GM19463 (cell line): ENCODE measurements at regions not wholly inside any gene's neighbourhood (a gene's known extent, or its start where the extent isn't known, plus 50 kb on each side); places are given as distances from the start of the nearest gene placed in this dataset.

ENCODE experiments used
- ATAC-seq: cut with Tn5 transposase; IDR thresholded peaks from one replicate; pipeline ENCODE4 v1.9.1; 2021; ENCODE audit warnings: mild to moderate bottlenecking, moderate library complexity; ENCODE audit not compliant: unreplicated experiment

DNA sequence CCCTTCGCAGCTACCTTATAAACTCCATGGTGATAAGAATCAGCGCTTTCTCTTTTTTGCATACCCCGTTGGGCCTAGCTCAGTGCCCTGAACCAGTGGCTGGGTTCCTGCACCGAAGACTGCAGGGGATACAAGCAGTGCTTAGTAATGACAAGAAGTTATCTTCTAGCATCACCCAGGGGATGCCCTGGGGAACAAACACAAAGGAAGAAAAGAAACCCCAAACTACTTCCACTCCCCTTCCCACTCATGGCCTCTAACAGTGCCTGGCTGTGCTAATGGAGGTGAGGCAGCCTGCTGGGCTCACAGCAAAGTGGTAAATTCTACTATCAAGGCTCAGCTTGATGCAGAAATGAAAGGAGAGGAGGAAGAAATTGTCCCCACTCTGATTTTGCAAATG is 314.7 kb downstream of the TXNL1 start:
- no peak for ATAC-seq

DNA sequence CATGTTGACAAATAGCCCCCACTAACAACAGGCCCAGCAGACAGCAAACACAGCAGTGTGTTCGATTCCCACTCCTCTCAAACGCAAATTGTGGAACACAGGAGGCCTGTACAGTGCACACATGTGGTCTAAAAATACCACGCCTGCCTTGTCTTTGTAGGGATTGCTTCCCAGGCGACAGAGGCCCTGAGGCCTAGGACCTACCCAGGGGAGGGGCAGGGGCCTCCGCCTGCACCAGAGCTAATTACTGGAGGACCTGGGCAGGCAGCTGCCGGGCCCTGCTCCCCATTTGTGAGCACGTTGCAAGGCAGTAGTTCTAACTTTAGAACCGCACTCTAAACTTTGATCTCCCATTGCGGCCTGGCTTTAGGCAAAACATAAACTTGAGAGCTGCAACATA is 316.0 kb downstream of the TXNL1 start:
- no peak for ATAC-seq

DNA sequence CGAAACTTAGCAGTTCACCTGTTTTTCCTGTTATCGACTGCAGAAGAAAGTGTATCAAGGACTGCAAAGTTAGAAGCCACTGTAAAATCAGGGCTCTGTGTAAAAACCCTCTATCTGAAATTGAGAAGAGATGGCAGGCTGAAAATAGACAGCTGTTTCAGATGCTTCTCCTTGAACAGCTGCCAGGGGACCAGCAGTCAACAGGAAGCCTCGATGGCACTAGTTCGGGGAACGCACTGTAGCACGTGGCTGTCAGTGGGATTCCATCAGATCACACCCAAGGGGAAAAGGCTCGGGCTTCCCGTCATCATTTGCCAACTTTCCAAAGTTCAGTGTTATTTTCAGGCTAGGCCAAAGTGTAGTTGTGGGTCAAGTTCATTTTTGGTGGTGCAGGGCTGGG is 316.9 kb downstream of the TXNL1 start:
- ATAC-seq: no peak

DNA sequence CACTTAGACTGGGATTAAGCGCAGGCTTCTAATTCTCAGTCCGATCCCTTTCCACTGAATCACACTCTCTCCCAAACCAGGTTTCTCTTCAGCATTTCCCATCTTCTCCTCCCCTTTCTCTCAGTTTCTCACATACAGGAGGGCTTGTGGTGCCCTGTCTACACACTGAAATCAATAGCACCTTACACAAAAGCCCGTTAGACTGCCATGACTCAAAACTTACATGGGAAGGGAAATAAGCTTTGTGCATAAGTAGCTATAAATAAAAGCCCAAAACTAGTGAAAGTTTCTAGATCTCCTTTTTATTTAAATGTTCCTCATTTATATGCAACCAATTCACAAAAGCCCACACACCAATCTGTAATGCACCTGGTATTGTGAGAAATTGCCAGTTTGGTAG is 318.4 kb downstream of the TXNL1 start:
- ATAC-seq: no peak

DNA sequence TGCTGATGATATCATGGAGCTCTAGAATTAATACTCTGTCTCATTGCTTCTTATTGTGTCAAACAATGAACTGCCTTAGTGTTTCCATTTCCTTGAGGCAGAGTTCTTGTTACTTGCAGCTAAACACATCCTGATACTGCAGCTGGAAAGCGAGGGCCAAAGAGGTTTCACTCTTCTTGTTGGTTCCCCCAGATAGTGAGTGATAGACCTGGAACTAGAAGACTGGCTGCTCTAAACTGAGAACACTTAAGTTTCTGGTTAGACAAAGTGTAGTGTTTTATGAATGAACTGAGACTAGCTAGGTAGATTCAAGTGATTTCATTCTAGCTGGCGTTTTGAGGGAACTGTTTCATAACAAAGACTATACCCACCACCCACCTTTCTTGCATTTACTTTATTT is 321.7 kb downstream of the TXNL1 start:
- no peak for ATAC-seq

DNA sequence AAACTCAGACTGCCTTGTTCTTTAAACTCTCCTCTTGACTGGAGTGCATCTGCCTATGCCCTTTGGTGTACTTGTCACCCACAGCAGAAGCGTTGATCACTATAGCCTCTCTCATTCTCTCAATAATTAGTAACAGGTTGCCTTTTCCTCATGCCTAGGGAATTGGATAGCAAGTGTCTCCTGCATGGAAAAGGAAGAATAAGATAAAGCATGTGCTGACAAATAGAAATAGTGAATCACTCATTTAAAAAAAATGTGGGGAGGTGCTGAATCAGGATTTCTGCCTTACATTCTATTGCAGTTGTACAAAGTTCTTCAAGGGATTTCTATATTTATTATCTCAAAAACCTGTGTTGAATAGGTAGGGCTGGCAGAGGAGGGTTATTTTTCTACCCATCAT is 323.0 kb downstream of the TXNL1 start:
- ATAC-seq: no peak

DNA sequence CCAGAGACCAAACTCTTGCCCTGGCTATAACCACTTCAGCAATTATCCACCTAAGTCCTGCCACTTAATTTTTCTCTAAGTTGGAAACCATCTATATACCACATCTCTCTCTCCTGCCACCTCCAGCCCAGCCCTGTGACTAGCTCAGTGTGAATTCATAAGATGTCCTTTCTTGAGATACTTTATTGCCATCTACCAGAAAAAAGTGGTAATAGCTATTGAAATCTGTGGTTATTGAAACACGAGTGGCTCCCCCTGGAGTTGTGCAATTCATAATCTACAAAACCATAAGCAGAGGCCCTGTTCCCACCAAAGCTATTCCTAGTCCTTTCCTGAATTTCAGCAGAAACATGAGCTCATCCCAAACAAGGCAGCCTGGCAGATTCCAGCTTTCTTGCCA is 324.0 kb downstream of the TXNL1 start:
- no peak for ATAC-seq

DNA sequence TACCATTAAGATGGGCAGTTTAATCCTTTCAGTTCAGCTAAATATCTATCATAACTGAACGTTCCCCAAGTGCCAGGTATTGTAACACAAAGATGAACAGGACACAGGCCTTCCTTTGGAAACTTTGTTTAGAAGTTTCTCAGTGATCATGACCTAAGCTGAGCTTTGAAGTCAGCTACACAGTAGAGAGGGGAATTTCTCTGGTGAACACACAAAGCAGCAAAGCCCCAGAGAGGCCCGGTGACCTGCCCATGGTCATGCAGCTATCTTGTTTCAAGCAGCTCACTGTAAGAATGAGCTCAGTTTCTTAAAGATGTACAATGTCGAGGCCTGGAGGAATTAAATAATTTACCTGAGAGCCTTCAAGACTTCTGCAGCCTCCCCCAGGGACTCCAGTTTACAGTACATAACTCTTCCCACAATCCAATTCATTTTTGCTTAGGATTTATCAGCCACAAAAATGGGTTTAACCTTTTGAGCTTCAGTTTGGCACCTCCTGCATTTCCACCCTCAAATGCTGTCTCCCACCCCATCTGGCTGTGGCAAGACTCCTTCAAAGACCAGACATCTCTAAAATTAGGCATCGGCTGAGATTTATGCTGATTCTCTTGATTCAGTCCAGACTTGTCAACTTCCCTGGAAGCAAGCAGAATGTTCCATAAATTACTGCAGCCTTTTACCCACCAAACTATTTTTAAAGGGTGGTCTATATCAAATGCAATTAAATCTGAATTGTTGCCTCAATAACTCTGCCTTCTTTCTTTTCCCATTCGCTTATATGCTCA is 325.6 kb downstream of the TXNL1 start:
- ATAC-seq: no peak

DNA sequence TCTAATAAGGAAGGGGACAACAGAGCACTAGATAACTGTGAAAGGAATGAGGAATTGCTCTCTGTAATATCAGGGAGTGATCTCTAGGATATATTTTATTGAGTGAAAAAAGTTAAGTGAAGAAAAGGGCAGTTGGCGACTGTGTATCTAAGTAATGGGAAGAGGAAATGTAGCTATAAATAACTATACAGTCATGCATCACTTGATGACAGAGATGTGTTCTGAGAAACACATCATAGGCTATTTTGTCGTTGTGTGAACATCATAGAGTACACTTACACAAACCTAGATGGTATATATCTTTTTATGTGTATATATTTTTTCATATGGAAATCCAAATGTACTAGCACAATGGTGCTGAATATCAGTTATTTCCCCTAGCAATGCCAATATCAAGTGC is 329.3 kb downstream of the TXNL1 start:
- no peak for ATAC-seq

DNA sequence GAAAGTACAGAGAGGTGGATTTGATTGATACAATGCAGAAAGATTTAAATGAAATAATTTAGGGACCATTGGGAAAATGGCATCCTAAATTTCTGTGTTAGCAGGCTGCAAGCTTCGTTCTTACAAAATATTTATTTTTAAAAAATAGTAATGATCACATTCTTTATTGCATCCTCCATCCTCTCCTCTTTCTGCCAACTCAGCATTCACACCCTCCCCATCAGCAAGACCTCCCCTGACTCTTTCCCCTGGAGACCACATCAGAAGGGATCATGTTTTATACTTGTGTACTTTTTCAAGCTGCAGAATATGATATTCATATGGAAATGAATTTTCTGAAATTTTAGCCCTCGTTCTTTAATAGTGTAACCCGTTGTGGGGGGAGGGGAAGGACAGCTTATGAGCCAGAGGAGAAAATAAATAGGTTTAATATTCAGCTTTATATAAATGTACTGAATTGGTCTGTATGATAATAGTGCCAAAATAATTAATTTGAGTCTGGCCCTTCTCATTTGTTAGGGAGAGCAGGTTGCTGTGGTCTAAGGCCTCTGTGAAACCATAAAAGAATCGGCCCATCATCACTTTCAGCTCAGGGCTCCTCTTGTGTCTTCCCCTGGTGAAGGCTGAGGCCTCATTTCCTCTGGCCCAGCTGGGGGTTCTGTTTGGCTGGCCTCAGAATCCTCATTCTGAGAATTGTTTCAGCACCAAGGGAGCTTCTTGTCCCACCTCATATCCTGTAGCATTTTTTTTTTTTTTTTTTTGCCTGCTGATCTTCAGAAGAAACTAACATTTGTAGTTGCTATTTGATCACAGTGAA is 330.8 kb downstream of the TXNL1 start:
- ATAC-seq: no peak

DNA sequence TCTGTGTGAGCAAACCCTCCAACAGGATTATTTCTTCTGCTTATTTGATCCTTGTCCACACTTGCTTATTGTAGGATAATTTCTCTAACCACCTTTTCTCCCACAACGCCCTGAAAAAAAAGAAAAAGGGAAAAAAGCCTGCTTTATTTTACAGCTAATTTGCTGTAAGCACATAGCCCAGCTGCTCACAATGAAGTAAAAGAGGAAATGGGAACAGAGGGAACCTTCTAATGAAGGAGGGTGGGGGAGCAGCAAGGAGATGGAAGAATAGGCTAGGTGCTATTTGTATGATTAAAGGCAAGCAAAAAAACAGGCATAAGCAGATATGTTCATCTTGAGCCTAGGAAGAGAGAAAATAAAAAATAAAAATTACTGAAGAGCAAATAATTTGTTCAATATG is 331.6 kb downstream of the TXNL1 start:
- no peak for ATAC-seq

DNA sequence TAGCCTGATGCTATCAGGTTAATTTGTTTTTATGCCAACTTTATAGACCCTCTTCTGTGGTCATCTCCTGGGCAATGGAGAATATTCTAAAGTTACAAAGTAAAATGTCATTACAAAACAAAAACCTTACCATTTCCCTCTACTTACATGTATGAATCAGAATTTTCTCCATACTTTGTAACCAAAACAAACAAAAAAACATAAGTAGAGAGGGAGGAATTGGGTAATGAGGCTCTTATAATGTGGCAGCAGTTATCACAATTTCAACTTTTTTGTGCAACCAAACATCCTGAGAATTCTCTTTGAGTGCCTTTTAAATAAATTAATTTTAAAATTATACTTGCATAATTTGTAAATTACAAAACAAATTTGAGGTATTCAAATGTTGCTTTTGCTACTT is 332.8 kb downstream of the TXNL1 start:
- no peak for ATAC-seq

DNA sequence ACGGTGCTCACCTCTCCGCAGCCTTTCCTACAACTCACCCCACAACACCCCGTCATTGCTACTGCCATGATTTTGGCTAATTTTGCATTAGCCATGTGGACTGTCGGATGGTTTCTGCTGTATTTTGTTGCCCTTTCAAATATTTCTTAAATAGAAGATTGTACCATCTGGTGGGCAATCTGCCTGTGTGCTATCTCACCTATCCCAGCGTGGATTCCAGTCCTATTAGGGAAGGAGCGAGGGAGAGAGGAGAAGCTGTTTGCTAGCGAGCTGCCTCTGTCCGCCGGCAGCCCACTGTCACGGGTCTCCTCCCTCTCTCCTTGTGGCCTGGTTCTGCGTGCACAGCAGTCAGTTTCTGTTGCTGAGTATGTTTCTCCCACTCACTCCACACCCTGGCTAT is 336.2 kb downstream of the TXNL1 start:
- ATAC-seq: no peak

DNA sequence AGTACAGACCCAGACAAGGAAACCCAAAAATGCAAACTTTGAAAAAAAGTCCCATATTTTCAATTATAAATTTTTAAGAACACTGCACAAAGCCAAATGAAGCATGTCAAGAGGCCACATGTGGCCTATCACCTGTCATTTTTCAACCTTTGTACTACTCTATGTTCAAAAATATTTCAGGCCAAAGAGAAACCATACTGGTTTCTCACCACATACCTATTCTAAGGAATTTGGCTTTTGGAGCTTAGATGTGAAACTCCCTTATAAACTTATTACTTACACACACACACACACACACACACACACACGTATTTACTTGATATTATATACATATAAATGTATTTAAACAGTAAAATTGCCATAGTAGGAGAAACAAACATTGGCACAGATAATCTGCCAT is 338.7 kb downstream of the TXNL1 start:
- no peak for ATAC-seq

DNA sequence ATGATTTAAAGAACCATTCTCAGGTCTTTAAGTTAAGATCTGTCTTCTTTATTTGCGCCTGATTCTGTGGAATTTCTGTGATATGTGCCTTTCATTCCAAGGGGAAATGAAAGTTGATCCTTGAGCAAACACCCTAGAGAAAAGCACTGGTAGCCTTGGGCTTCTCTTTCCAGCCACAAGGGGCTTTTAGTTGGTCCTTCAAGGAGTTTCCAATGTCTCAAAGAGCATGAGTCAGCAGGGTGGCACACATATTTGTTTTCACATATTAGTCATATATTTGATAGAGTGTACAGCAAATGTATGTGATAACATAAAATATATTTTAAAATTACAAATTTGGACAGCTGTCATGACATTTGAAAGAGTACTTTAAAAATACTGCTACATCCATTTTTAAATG is 339.5 kb downstream of the TXNL1 start:
- no peak for ATAC-seq

DNA sequence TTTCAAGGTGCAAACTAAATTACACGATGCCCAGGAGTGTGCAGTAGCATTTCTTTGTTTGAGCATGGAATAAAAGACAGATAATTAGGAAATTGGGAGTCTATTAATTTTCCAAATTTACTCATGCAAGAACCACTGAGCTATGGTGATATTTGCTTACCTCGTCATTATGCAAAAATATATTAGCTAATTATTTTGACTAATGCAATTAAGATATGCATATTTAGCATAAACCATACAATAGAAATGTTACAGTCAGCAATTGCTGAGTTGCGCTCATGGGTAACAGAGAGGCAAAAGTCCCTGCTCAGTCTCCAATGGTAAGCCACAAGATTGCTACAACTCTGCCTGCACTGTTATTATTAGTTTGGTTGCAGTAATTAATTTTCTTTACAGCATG is 342.0 kb downstream of the TXNL1 start:
- ATAC-seq: no peak

DNA sequence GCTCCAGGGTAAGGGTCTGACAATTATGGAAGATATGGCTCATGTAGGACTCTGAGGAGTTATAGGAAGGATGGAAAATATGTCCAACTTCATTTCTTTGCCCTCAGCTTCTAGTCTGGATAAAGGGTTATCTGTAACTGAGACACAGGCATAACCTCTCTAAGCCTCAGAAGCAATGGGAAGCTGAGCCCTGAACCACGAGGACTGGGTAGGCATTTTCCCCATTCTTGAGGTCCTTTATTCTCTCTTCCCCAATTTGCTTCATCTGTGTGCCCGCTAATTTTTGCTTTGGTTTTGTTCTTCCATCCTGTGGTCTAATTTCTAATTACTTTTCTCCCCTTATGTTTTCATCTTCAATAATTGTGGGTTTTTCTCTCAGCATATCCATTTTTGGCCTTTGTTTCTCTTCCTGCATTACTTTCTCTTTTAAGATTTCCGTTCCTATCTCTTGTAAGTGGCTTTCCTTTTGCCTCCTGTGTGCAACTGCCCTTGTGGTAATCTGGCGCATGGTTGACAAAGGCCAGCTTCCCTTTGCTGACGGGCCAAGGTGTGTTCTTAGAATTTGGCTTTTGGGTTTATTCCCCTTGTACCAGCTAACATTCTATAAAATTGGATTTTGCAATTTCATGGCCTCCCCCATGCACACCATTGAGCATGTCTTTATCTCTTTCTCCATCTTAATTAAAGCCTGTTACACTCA is 343.8 kb downstream of the TXNL1 start:
- ATAC-seq: no peak

DNA sequence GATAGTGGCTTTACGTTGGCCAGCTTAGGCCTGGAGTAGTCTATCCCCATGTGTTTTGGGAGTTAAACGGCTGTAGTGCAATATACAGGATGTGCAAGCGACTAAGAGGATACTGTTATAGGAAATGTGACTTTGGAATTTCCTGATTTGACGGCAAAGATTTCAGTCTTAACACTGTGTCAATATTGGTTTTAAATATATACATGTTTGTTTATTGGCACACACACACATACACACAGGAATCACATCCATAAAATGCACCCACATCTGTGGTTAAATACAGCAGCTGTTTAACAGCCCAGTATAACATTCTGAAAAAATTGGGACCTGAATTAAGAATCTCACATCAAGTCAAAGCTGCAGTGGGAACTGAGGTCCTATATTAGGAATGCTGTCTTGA is 347.1 kb downstream of the TXNL1 start:
- no peak for ATAC-seq

DNA sequence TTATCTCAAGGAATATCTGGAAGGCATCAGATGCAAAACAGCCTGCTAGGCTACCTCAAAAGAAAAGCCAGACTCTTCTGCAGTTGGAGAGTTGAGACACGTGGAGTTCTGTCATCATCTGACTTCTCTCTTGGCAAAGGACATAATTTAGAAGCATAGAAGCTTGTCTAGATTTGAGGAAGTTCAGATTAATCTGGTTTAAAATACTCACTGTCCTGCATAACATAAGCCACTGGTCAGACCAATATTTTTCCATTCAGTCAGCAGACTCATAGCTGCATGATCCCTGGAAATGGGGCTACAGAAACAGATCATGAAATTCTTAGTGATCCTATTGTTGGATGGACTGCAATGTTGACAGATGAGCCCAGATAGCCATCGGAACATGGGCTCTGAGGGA is 349.0 kb downstream of the TXNL1 start:
- ATAC-seq: no peak

DNA sequence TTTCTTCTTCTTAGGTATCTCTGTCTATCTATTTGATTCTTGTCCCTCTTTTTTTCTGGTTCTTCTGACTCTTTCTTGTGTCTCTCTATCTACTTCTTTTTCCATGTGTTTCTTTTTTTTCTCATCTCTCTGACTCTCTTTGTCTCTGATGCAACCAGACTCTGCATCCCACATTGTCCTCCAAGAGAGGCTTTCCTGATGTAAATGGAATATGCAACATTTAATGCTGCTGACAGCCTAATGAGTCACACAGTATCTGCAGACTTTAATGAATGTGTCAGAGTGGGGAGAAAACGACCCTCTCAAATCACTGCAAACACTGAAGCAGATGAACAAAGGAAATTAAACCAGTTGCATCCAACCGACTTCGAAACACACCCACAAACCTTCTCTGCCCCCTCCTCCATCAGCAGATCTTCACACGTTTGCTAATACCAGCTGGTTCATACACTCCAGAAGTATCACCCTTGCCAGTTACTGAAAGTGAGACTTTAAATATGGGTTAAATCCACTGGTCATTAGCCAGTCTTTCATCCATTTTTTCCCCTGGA is 351.5 kb downstream of the TXNL1 start:
- no peak for ATAC-seq

DNA sequence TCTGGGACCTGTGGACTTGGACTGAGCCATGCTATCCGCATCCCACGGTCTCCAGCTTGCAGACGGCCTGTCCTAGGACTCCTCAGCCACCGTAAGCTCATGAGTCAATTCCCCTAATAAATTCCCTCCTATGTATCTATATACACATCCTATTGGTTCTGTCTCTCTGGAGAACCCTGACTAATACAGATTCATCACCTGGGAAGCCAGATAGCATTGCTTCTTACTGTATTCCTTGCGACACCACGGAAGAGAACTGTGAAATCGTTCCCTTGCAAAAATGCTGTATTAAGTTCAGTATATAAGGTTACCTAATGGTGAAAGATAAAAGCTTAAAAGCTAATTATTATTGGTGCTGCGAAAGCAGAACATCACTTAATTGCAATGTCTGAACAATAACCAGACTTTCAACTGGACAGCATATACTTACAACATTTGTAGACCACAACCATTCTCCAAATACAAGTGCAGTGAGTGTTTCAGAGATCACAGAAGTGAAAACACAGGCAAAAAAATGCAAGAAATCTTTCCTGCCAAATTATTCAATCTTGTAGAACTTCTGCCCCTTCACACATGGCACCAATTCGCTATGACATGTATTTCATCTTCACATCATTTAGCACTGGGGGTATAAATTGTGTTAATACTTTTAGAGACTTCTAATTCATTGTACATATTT is 352.9 kb downstream of the TXNL1 start:
- ATAC-seq: no peak
